ENCODE measurements at regions not wholly inside any gene's neighbourhood (a gene's known extent, or its start where the extent isn't known, plus 50 kb on each side); places are given as distances from the start of the nearest gene placed in this dataset.

DNA sequence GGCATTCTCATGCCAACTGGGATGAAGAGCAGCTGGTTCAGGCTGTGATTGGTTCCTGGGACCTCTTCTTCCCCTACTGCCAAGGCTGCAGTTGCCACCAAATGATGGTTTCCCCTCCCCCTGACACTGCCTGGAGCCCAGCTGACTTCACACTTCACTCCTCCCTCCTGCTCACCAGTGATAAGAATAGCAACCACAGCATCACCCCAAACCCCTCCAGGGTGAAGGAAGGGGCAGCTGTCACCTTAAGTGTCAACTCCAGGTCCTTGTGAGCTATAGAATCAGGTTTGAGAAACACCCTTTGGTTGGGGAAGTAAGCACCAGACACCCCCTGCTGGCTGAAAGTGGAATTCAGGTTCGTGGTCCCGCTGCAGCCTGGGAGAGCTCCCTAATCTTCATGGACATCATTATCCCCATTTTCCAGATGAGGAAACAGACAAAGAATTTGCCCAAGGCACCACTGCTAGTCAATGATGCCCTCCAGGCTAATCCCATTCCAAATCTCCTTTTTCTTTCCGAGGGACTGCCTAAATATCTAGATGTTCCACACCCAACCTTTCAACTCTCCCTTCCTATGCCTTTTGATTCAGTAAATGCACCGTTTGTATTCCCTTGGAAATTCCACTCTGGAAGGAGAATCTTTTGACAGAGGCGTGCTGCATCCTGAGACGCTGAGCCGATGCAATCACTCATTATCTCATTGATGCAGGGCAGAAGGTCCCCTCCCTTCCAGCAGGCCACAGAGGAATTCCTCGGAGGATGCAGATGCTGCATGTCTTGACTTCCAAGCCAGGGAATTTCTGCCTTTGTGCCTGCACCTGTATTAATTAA, 50.6 kb upstream of the UQCRFS1 start:
- peak in 1 of 2 donors; percentile 49 for DNase-seq (ENCODE audit: extremely low spot score in 2 of 2)
- no peak for TF ChIP-seq POLR2AphosphoS5 (IDR thresholded peaks at IDR 0.05; ENCODE audit: insufficient read depth in 1 of 2, low read depth in 1 of 2)
- TF ChIP-seq, protein P1, sequence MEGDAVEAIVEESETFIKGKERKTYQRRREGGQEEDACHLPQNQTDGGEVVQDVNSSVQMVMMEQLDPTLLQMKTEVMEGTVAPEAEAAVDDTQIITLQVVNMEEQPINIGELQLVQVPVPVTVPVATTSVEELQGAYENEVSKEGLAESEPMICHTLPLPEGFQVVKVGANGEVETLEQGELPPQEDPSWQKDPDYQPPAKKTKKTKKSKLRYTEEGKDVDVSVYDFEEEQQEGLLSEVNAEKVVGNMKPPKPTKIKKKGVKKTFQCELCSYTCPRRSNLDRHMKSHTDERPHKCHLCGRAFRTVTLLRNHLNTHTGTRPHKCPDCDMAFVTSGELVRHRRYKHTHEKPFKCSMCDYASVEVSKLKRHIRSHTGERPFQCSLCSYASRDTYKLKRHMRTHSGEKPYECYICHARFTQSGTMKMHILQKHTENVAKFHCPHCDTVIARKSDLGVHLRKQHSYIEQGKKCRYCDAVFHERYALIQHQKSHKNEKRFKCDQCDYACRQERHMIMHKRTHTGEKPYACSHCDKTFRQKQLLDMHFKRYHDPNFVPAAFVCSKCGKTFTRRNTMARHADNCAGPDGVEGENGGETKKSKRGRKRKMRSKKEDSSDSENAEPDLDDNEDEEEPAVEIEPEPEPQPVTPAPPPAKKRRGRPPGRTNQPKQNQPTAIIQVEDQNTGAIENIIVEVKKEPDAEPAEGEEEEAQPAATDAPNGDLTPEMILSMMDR (IDR thresholded peaks at IDR 0.05): peak in 2 of 3 experiments; percentile 25 to 63
- TF ChIP-seq POLR2A (IDR thresholded peaks at IDR 0.05): no peak
- intact Hi-C loops (cut with DNase I): no loop called here
- H3K27me3 ChIP-seq: no peaks in the 10 kb centered on the region
- H3K9me3 ChIP-seq: no peaks in the 10 kb centered on the region
- H3K36me3 ChIP-seq: no peaks in the 10 kb centered on the region
- no peak overlapping the region for H3K27ac ChIP-seq
- H3K4me3 ChIP-seq: no peak overlapping the region
- no peaks in the 10 kb centered on the region for H3K4me1 ChIP-seq

DNA sequence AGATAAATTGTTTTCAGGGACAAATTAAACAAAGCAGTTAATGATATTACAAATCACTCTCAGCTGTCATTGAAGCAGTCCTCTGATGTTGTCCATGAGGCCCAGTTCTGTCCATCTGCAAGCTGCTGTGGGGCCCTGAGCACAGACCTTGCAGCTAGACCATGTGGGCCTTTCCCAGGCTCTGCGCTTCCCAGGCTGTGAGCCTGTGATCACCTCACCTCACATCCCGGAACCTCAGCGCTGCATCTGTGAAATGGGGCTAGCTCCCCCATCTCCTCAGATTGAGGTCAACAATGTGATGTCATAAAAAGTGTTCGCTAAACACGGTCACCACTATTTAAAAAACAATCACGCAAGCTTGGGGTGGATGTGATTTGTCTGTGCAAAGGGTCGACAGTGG, 51.9 kb upstream of the UQCRFS1 start:
- intact Hi-C loops (cut with DNase I): loop anchor here (5.0 kb wide), 1 partner anchor 523 kb away; no protein-coding TSS in a partner anchor
- no peaks in the 10 kb centered on the region for H3K4me1 ChIP-seq
- no peaks in the 10 kb centered on the region for H3K9me3 ChIP-seq
- H3K36me3 ChIP-seq: no peaks in the 10 kb centered on the region
- no peaks in the 10 kb centered on the region for H3K27me3 ChIP-seq
- no peak overlapping the region for H3K27ac ChIP-seq
- DNase-seq (ENCODE audit: extremely low spot score in 2 of 2): peak; percentile 55 to 65
- no peak overlapping the region for H3K4me3 ChIP-seq
- TF ChIP-seq POLR2A (IDR thresholded peaks at IDR 0.05) (no peak), POLR2AphosphoS5 (IDR thresholded peaks at IDR 0.05; ENCODE audit: insufficient read depth in 1 of 2, low read depth in 1 of 2) (no peak)
- TF ChIP-seq, protein P1 (IDR thresholded peaks at IDR 0.05): no peak

DNA sequence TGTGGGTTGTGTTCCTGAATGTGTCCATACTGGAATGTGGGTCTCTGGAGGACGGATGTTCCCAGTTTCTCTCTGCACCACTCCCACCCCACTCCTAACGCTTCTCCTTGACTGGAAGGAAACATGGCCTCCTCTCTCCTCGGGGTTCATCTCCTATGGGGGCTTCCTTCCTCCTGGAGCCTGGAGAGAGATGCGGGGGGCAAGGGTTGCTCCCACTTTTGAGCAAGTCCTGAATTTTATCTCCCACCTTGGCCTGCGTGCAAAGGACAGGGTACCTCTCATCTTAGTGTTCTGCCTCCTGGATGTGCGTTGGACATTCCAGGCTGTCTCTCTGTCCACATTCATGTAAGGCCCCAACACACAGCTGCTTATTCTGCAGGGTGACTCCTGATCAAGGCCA, 52.5 kb upstream of the UQCRFS1 start:
- Histone ChIP-seq H3K36me3 (no peaks in the 10 kb centered on the region), H3K27me3 (no peaks in the 10 kb centered on the region), H3K4me3 (no peak overlapping the region), H3K27ac (no peak overlapping the region), H3K9me3 (no peaks in the 10 kb centered on the region), H3K4me1 (no peaks in the 10 kb centered on the region)
- intact Hi-C loops (cut with DNase I): loop anchor here (5.0 kb wide), 1 partner anchor 523 kb away; no protein-coding TSS in a partner anchor
- peak in 1 of 2 donors; percentile 64 for DNase-seq (ENCODE audit: extremely low spot score in 2 of 2)
- TF ChIP-seq POLR2A (IDR thresholded peaks at IDR 0.05) (no peak), POLR2AphosphoS5 (IDR thresholded peaks at IDR 0.05; ENCODE audit: insufficient read depth in 1 of 2, low read depth in 1 of 2) (no peak)
- TF ChIP-seq, protein P1 (IDR thresholded peaks at IDR 0.05): no peak

DNA sequence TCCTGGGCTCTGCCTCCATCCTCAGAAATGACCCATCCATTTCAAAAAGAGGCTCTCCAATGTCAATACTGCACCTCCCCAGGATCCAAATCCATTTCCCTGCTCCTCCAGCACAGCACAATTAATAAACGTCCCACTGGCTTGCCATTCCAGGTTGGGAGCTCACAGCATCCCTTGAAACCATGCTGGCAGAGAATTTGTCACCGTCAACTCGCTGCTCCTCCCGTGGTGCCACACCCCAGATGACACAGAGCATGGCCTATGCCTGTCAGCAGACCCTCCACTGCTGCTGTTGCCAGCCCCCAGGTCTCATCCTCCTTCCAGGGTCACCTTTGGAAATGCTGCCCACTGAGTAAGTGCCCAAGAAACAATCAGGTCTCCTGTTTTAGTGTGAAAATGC, 53.0 kb upstream of the UQCRFS1 start:
- no peak overlapping the region for H3K27ac ChIP-seq
- no peaks in the 10 kb centered on the region for H3K27me3 ChIP-seq
- no peak overlapping the region for H3K4me3 ChIP-seq
- H3K9me3 ChIP-seq: no peaks in the 10 kb centered on the region
- TF ChIP-seq, protein P1 (IDR thresholded peaks at IDR 0.05): no peak
- TF ChIP-seq POLR2A (IDR thresholded peaks at IDR 0.05): no peak
- no peak for TF ChIP-seq POLR2AphosphoS5 (IDR thresholded peaks at IDR 0.05; ENCODE audit: insufficient read depth in 1 of 2, low read depth in 1 of 2)
- no peaks in the 10 kb centered on the region for H3K36me3 ChIP-seq
- no peaks in the 10 kb centered on the region for H3K4me1 ChIP-seq
- intact Hi-C loops (cut with DNase I): loop anchor here (5.0 kb wide), 1 partner anchor 524 kb away; no protein-coding TSS in a partner anchor
- DNase-seq (ENCODE audit: extremely low spot score in 2 of 2): peak in 1 of 2 donors; percentile 74

DNA sequence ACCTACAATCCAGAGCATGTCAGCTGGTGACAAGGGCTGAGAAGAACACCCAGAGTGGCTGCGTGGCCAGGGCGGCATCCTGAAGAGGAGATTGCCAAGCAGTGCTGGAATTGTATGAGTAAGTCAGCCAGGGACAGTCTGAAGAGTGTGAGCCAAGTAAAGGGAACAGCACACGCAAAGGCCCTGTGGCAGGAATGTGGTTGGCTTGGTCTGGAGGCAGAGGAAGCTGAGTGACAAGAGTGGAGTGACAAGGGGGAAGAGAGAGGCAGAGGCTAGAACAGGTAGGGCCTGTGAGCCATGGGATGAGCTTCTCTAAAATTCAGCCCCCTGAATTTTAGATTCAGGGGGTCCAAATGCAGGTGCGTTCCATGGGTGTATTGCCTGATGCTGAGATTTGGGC, 53.7 kb upstream of the UQCRFS1 start:
- TF ChIP-seq POLR2AphosphoS5 (IDR thresholded peaks at IDR 0.05; ENCODE audit: insufficient read depth in 1 of 2, low read depth in 1 of 2): no peak
- TF ChIP-seq, protein P1 (IDR thresholded peaks at IDR 0.05): no peak
- TF ChIP-seq POLR2A (IDR thresholded peaks at IDR 0.05): no peak
- intact Hi-C loops (cut with DNase I): loop anchor here (5.0 kb wide), 1 partner anchor 524 kb away; no protein-coding TSS in a partner anchor
- Histone ChIP-seq H3K27me3 (no peaks in the 10 kb centered on the region), H3K4me1 (no peaks in the 10 kb centered on the region), H3K9me3 (no peaks in the 10 kb centered on the region), H3K36me3 (no peaks in the 10 kb centered on the region), H3K4me3 (no peak overlapping the region), H3K27ac (no peak overlapping the region)
- DNase-seq (ENCODE audit: extremely low spot score in 2 of 2): peak in 1 of 2 donors; percentile 43
